ENCODE measurements at regions not wholly inside any gene's neighbourhood (a gene's known extent, or its start where the extent isn't known, plus 50 kb on each side); places are given as distances from the start of the nearest gene placed in this dataset.

GRCh38 chr20:51126337-51126736 lies 103.4 kb upstream of the KCNG1 start:
- intact Hi-C loops (cut with micrococcal nuclease): no loop called here

More at GRCh38 chr20:51126337-51126736, 103.4 kb upstream of the KCNG1 start:
- H3K4me1 ChIP-seq (ENCODE audit: control insufficient read depth, insufficient read depth, low read length): peaks cover 20% of the 10 kb centered on the region
- H2AK5ac ChIP-seq (ENCODE audit: low read depth, low read length): peak overlapping the region; percentile 74
- no peak overlapping the region for H3K4me2 ChIP-seq (ENCODE audit: low read depth, low read length)
- in situ Hi-C loops (cut with MboI; ENCODE audit: low sequenced_read_pairs): no loop called here
- peak overlapping the region; percentile 47; the same call in 1 of the 2 replicates for H2BK120ac ChIP-seq (ENCODE audit: low read depth, low read length)
- no peaks in the 10 kb centered on the region for H3K36me3 ChIP-seq (ENCODE audit: control insufficient read depth, insufficient read depth, low read length)
- POLR2A ChIA-PET (ENCODE audit: unreplicated experiment): no interaction called here
- no peak overlapping the region for H2BK20ac ChIP-seq (ENCODE audit: low read depth, low read length)
- H2BK15ac ChIP-seq (ENCODE audit: low read depth, low read length): 0 out of 3 replicates have a peak overlapping the region, but pooled peaks have one; percentile 34
- no peak for TF ChIP-seq MAZ (IDR thresholded peaks at IDR 0.05; ENCODE audit: borderline replicate concordance, low read depth, low read length)
- H2BK5ac ChIP-seq (ENCODE audit: low read depth, low read length, poor library complexity, severe bottlenecking): no peak overlapping the region
- H3K9me1 ChIP-seq (ENCODE audit: insufficient read depth, low read length): peaks cover 22% of the 10 kb centered on the region
- no peaks in the 10 kb centered on the region for H3K9me3 ChIP-seq (ENCODE audit: control insufficient read depth, insufficient read depth, low read length)
- H3K56ac ChIP-seq (ENCODE audit: extremely low read depth, insufficient read depth, low read length): no peak overlapping the region
- H3K4me3 ChIP-seq (ENCODE audit: insufficient read depth, low read depth, low read length): no peak overlapping the region
- DNase-seq: no peak
- peak overlapping the region; percentile 29; the same call in 1 of the 2 replicates for H3K4ac ChIP-seq (ENCODE audit: low read depth, low read length)
- BruUV-seq (replicated peaks): no TSS peak
- H3K18ac ChIP-seq (ENCODE audit: low read depth, low read length): no peak overlapping the region
- H2AK9ac ChIP-seq (replicated peaks; ENCODE audit: low read depth, low read length, poor library complexity): no peak overlapping the region
- peak overlapping the region; percentile 12; the same call in 1 of the 2 replicates for H3K14ac ChIP-seq (replicated peaks; ENCODE audit: low read depth, low read length)
- H3K27ac ChIP-seq (ENCODE audit: insufficient read depth, low read length): no peak overlapping the region
- no peak overlapping the region for H3K9ac ChIP-seq (ENCODE audit: low read depth, low read length)
- CTCF ChIA-PET: no interaction called here
- no peak overlapping the region for H4K5ac ChIP-seq (ENCODE audit: low read depth, low read length)
- 0 out of 4 replicates have a peak, but pooled peaks cover 0 to 5% of the 10 kb centered on the region in 2 experiments for H3K79me1 ChIP-seq (ENCODE audit: low read depth in 1 of 2, low read length in 2 of 2)
- H4K8ac ChIP-seq (ENCODE audit: low read depth in 2 of 2, low read length in 2 of 2): 0 out of 4 replicates have a peak overlapping the region, but pooled peaks of 1 of the 2 experiments have one; percentile 12
- H3K27me3 ChIP-seq (ENCODE audit: control insufficient read depth, insufficient read depth, low read length): no peaks in the 10 kb centered on the region
- H4K91ac ChIP-seq (ENCODE audit: insufficient read depth, low read depth, low read length): peak overlapping the region; percentile 50; the same call in 1 of the 2 replicates
- no peaks in the 10 kb centered on the region for H4K20me1 ChIP-seq (ENCODE audit: insufficient read depth, low read length)
- no peak for ATAC-seq (ENCODE audit: low read depth)
- dilution Hi-C loops (cut with HindIII; ENCODE audit: low sequenced_read_pairs, unreplicated experiment): no loop called here
- H3K23ac ChIP-seq (ENCODE audit: low read depth, low read length): no peak overlapping the region
- H2AFZ ChIP-seq (replicated peaks; ENCODE audit: low read length, poor library complexity): no peak overlapping the region
- WGBS, 2 experiments (ENCODE audit: extremely low coverage in 2 of 2, insufficient read length in 1 of 2): 82% methylated on average over 2 of the region's 3 CpGs; no CpG with 5 or more reads in 1 of the 2 experiments

Data from IMR-90 (cell line).